ENCODE measurements at regions not wholly inside any gene's neighbourhood (a gene's known extent, or its start where the extent isn't known, plus 50 kb on each side); places are given as distances from the start of the nearest gene placed in this dataset.

DNA sequence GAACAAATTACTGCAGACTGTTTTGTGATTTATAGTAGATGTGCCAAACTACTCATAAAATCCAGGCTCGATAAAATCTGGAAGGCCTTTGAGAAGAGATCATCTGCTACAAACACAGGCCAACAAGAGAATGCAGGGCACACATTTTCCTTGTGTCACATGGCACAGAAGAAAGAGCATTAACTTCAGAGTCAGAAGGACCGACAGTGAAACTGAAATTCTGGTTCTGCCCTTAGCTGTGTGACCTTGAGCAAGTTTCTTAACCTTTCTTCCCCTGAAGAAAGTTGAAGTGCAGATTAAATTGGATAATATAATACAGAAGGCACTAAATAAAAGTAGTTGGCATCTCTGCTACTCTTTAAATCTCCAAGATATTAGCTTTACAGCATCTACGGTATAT, 338.4 kb upstream of the IRAK1BP1 start:
- TF ChIP-seq CTCF (IDR thresholded peaks at IDR 0.05): no peak
- TF ChIP-seq POLR2A (IDR thresholded peaks at IDR 0.05): no peak

Data from adrenal gland (tissue), 5 donors.